ENCODE measurements at regions not wholly inside any gene's neighbourhood (a gene's known extent, or its start where the extent isn't known, plus 50 kb on each side); places are given as distances from the start of the nearest gene placed in this dataset.
"Not testable (repeated sequence)": the region's sequence is repeated elsewhere in the genome, so short reads cannot be mapped to it uniquely, and the experiment has no call there.

GRCh38 chr10:11691319-11691755, 50.8 kb upstream of the ECHDC3 start:
- Histone ChIP-seq H3K4me1 (replicated peaks in 1 of 2) (no peaks in the 10 kb centered on the region), H3K27ac (no peak overlapping the region), H3K4me3 (no peak overlapping the region)
- 47 to 94% (median 83%) methylated on average over 2 to 7 of the region's 14 CpGs; no CpG with 5 or more reads in 6 of the 10 experiments for WGBS, 10 experiments
- in situ Hi-C loops (cut with MboI; ENCODE audit: low pct_unique_long_range_greater_than_20kb in 2 of 9, low sequenced_read_pairs in 9 of 9, unreplicated experiment in 9 of 9), result no loop called here
- no peak for ATAC-seq (replicated peaks in 6 of 8)

GRCh38 chr10:11689945-11690736, 52.0 kb upstream of the ECHDC3 start:
- Histone ChIP-seq H3K27ac (no peak overlapping the region), H3K4me1 (replicated peaks in 1 of 2) (peaks cover 0 to 3% of the 10 kb centered on the region in 2 donors), H3K4me3 (no peak overlapping the region)
- no peak for ATAC-seq (replicated peaks in 6 of 8)
- in situ Hi-C loops (cut with MboI; ENCODE audit: low pct_unique_long_range_greater_than_20kb in 2 of 9, low sequenced_read_pairs in 9 of 9, unreplicated experiment in 9 of 9), result no loop called here
- WGBS, 10 experiments, result 75 to 100% (median 91%) methylated on average over 1 to 19 of the region's 22 CpGs; no CpG with 5 or more reads in 2 of the 10 experiments

GRCh38 chr10:11688448-11688795, 53.8 kb upstream of the ECHDC3 start:
- H3K4me3 ChIP-seq; H3K4me1 ChIP-seq (replicated peaks in 1 of 2); ATAC-seq (replicated peaks in 6 of 8); H3K27ac ChIP-seq; in situ Hi-C loops (cut with MboI; ENCODE audit: low pct_unique_long_range_greater_than_20kb in 2 of 9, low sequenced_read_pairs in 9 of 9, unreplicated experiment in 9 of 9): not testable (repeated sequence)
- WGBS, 10 experiments, result 80 to 100% (median 94%) methylated on average over 1 to 3 of the region's 3 CpGs; no CpG with 5 or more reads in 4 of the 10 experiments

- in situ Hi-C loops (cut with MboI; ENCODE audit: low pct_unique_long_range_greater_than_20kb in 2 of 9, low sequenced_read_pairs in 9 of 9, unreplicated experiment in 9 of 9), result no loop called here
- no peak for ATAC-seq (replicated peaks in 6 of 8)
- no peak overlapping the region for H3K27ac ChIP-seq
- H3K4me3 ChIP-seq, result no peak overlapping the region
- H3K4me1 ChIP-seq (replicated peaks in 1 of 2), result peaks cover 3 to 10% of the 10 kb centered on the region in 2 donors
- WGBS, 10 experiments, result 53 to 100% (median 95%) methylated on average over 1 to 5 of the region's 8 CpGs; no CpG with 5 or more reads in 2 of the 10 experiments
Observed at GRCh38 chr10:11687779-11688447, 54.3 kb upstream of the ECHDC3 start.

GRCh38 chr10:11687357-11687771, 54.8 kb upstream of the ECHDC3 start:
- no peak overlapping the region for H3K27ac ChIP-seq
- no peak overlapping the region for H3K4me3 ChIP-seq
- WGBS, 10 experiments, result 86 to 100% (median 93%) methylated on average over 1 to 8 of the region's 8 CpGs; no CpG with 5 or more reads in 4 of the 10 experiments
- no peak for ATAC-seq (replicated peaks in 6 of 8)
- in situ Hi-C loops (cut with MboI; ENCODE audit: low pct_unique_long_range_greater_than_20kb in 2 of 9, low sequenced_read_pairs in 9 of 9, unreplicated experiment in 9 of 9), result no loop called here
- H3K4me1 ChIP-seq (replicated peaks in 1 of 2), result peaks cover 6 to 13% of the 10 kb centered on the region in 2 donors

GRCh38 chr10:11685787-11686218, 56.4 kb upstream of the ECHDC3 start:
- 0 to 80% (median 53%) methylated on average over 1 to 6 of the region's 7 CpGs for WGBS, 10 experiments
- in situ Hi-C loops (cut with MboI; ENCODE audit: low pct_unique_long_range_greater_than_20kb in 2 of 9, low sequenced_read_pairs in 9 of 9, unreplicated experiment in 9 of 9), result no loop called here
- Histone ChIP-seq H3K4me1 (replicated peaks in 1 of 2) (peaks cover 6 to 13% of the 10 kb centered on the region in 2 donors), H3K27ac (no peak overlapping the region), H3K4me3 (no peak overlapping the region)
- ATAC-seq (replicated peaks in 6 of 8), result no peak

- WGBS, 10 experiments, result 0 to 85% (median 72%) methylated on average over 3 to 11 of the region's 26 CpGs
- no peak overlapping the region for H3K4me3 ChIP-seq
- H3K4me1 ChIP-seq (replicated peaks in 1 of 2), result peaks cover 6 to 13% of the 10 kb centered on the region in 2 donors
- ATAC-seq (replicated peaks in 6 of 8), result peak in 3 of 8 experiments; percentile 70 to 94 (median 93)
- in situ Hi-C loops (cut with MboI; ENCODE audit: low pct_unique_long_range_greater_than_20kb in 2 of 9, low sequenced_read_pairs in 9 of 9, unreplicated experiment in 9 of 9), result no loop called here
- H3K27ac ChIP-seq, result no peak overlapping the region
Observed at GRCh38 chr10:11684717-11685645, 57.2 kb upstream of the ECHDC3 start.

GRCh38 chr10:11684341-11684716, 57.9 kb upstream of the ECHDC3 start:
- WGBS, 10 experiments, result 67 to 100% (median 100%) methylated on average over 1 to 3 of the region's 4 CpGs; no CpG with 5 or more reads in 5 of the 10 experiments
- H3K27ac ChIP-seq; H3K4me3 ChIP-seq; in situ Hi-C loops (cut with MboI; ENCODE audit: low pct_unique_long_range_greater_than_20kb in 2 of 9, low sequenced_read_pairs in 9 of 9, unreplicated experiment in 9 of 9); ATAC-seq (replicated peaks in 6 of 8): not testable (repeated sequence)
- H3K4me1 ChIP-seq (replicated peaks in 1 of 2), result peaks cover 6 to 13% of the 10 kb centered on the region in 2 donors

- 78 to 100% (median 94%) methylated on average over 1 to 13 of the region's 14 CpGs; no CpG with 5 or more reads in 2 of the 10 experiments for WGBS, 10 experiments
- in situ Hi-C loops (cut with MboI; ENCODE audit: low pct_unique_long_range_greater_than_20kb in 2 of 9, low sequenced_read_pairs in 9 of 9, unreplicated experiment in 9 of 9), result no loop called here
- ATAC-seq (replicated peaks in 6 of 8), result peak in 1 of 8 experiments; percentile 63
- Histone ChIP-seq H3K27ac (no peak overlapping the region), H3K4me3 (no peak overlapping the region), H3K4me1 (replicated peaks in 1 of 2) (peaks cover 6 to 13% of the 10 kb centered on the region in 2 donors)
Observed at GRCh38 chr10:11683529-11684320, 58.5 kb upstream of the ECHDC3 start.

- Histone ChIP-seq H3K4me3 (no peak overlapping the region), H3K4me1 (replicated peaks in 1 of 2) (peaks cover 6 to 13% of the 10 kb centered on the region in 2 donors), H3K27ac (no peak overlapping the region)
- in situ Hi-C loops (cut with MboI; ENCODE audit: low pct_unique_long_range_greater_than_20kb in 2 of 9, low sequenced_read_pairs in 9 of 9, unreplicated experiment in 9 of 9), result no loop called here
- peak in 2 of 8 experiments; percentile 13 to 19 for ATAC-seq (replicated peaks in 6 of 8)
- WGBS, 10 experiments, result 52 to 83% (median 71%) methylated on average over 1 to 10 of the region's 14 CpGs; no CpG with 5 or more reads in 1 of the 10 experiments
Observed at GRCh38 chr10:11682851-11683250, 59.3 kb upstream of the ECHDC3 start.

- ATAC-seq (replicated peaks in 6 of 8), result no peak
Observed at GRCh38 chr10:11682267-11682683, 59.9 kb upstream of the ECHDC3 start.

GRCh38 chr10:11680496-11680895, 61.7 kb upstream of the ECHDC3 start:
- no peak overlapping the region for H3K27ac ChIP-seq
- WGBS, 10 experiments, result 69 to 100% (median 93%) methylated on average over 1 to 6 of the region's 6 CpGs; no CpG with 5 or more reads in 2 of the 10 experiments
- H3K4me3 ChIP-seq, result no peak overlapping the region
- ATAC-seq (replicated peaks in 6 of 8), result no peak
- in situ Hi-C loops (cut with MboI; ENCODE audit: low pct_unique_long_range_greater_than_20kb in 2 of 9, low sequenced_read_pairs in 9 of 9, unreplicated experiment in 9 of 9), result no loop called here
- H3K4me1 ChIP-seq (replicated peaks in 1 of 2), result peaks cover 6 to 10% of the 10 kb centered on the region in 2 donors

More at GRCh38 chr10:11682267-11682683, 59.9 kb upstream of the ECHDC3 start:
- in situ Hi-C loops (cut with MboI; ENCODE audit: low pct_unique_long_range_greater_than_20kb in 2 of 9, low sequenced_read_pairs in 9 of 9, unreplicated experiment in 9 of 9), result no loop called here
- WGBS, 10 experiments, result 60 to 100% (median 88%) methylated on average over 2 to 5 of the region's 6 CpGs; no CpG with 5 or more reads in 2 of the 10 experiments
- H3K4me1 ChIP-seq (replicated peaks in 1 of 2), result peaks cover 6 to 13% of the 10 kb centered on the region in 2 donors
- no peak overlapping the region for H3K4me3 ChIP-seq
- H3K27ac ChIP-seq, result no peak overlapping the region

Measured in motor neuron (in vitro differentiated cells).